ENCODE measurements at regions not wholly inside any gene's neighbourhood (a gene's known extent, or its start where the extent isn't known, plus 50 kb on each side); places are given as distances from the start of the nearest gene placed in this dataset.

- no peak for ATAC-seq
- TF ChIP-seq, protein P1, sequence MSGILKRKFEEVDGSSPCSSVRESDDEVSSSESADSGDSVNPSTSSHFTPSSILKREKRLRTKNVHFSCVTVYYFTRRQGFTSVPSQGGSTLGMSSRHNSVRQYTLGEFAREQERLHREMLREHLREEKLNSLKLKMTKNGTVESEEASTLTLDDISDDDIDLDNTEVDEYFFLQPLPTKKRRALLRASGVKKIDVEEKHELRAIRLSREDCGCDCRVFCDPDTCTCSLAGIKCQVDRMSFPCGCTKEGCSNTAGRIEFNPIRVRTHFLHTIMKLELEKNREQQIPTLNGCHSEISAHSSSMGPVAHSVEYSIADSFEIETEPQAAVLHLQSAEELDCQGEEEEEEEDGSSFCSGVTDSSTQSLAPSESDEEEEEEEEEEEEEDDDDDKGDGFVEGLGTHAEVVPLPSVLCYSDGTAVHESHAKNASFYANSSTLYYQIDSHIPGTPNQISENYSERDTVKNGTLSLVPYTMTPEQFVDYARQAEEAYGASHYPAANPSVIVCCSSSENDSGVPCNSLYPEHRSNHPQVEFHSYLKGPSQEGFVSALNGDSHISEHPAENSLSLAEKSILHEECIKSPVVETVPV (CRISPR knock-in tag; IDR thresholded peaks at IDR 0.05), result no peak
- TF ChIP-seq ESRRG (CRISPR knock-in tag; IDR thresholded peaks at IDR 0.05), result no peak
- TF ChIP-seq SNAI2 (CRISPR knock-in tag; IDR thresholded peaks at IDR 0.05), result no peak
- no peak for TF ChIP-seq ZFP3 (CRISPR knock-in tag; IDR thresholded peaks at IDR 0.05)
- no peak for TF ChIP-seq CREB5 (CRISPR knock-in tag; IDR thresholded peaks at IDR 0.05; ENCODE audit: low read depth)
- no peak for TF ChIP-seq GLIS3 (CRISPR knock-in tag; IDR thresholded peaks at IDR 0.05)
- TF ChIP-seq ZFP30 (CRISPR knock-in tag; IDR thresholded peaks at IDR 0.05), result no peak
- no peak for TF ChIP-seq ZNF70 (CRISPR knock-in tag; IDR thresholded peaks at IDR 0.05)
- no peak for TF ChIP-seq OSR1 (CRISPR knock-in tag; IDR thresholded peaks at IDR 0.05)
- TF ChIP-seq POU6F1 (CRISPR knock-in tag; IDR thresholded peaks at IDR 0.05; ENCODE audit: borderline replicate concordance, low read depth), result no peak
- TF ChIP-seq TCF4 (CRISPR knock-in tag; IDR thresholded peaks at IDR 0.05; ENCODE audit: borderline replicate concordance), result no peak
- TF ChIP-seq RARB (CRISPR knock-in tag; IDR thresholded peaks at IDR 0.05), result no peak
- TF ChIP-seq ARNTL (CRISPR knock-in tag; IDR thresholded peaks at IDR 0.05; ENCODE audit: borderline replicate concordance, low read depth), result no peak
- TF ChIP-seq TOX (CRISPR knock-in tag; IDR thresholded peaks at IDR 0.05; ENCODE audit: borderline replicate concordance), result no peak
- TF ChIP-seq ISL1 (CRISPR knock-in tag; IDR thresholded peaks at IDR 0.05), result no peak
- TF ChIP-seq ZC3H10 (CRISPR knock-in tag; IDR thresholded peaks at IDR 0.05), result no peak
- TF ChIP-seq CSDC2 (CRISPR knock-in tag; IDR thresholded peaks at IDR 0.05), result no peak
- TF ChIP-seq PPARA (CRISPR knock-in tag; IDR thresholded peaks at IDR 0.05; ENCODE audit: borderline replicate concordance), result no peak
Measured at GRCh38 chr3:26171006-26171405, 381.1 kb downstream of the OXSM start.

GRCh38 chr3:26191556-26191955, 401.7 kb downstream of the OXSM start:
- no peak for TF ChIP-seq PPARA (CRISPR knock-in tag; IDR thresholded peaks at IDR 0.05; ENCODE audit: borderline replicate concordance)
- TF ChIP-seq ZNF70 (CRISPR knock-in tag; IDR thresholded peaks at IDR 0.05), result no peak
- TF ChIP-seq ZC3H10 (CRISPR knock-in tag; IDR thresholded peaks at IDR 0.05), result no peak
- TF ChIP-seq ARNTL (CRISPR knock-in tag; IDR thresholded peaks at IDR 0.05; ENCODE audit: borderline replicate concordance, low read depth), result no peak
- TF ChIP-seq GLIS3 (CRISPR knock-in tag; IDR thresholded peaks at IDR 0.05), result no peak
- no peak for ATAC-seq

GRCh38 chr3:26193558-26193957, 403.7 kb downstream of the OXSM start:
- TF ChIP-seq ISL1 (CRISPR knock-in tag; IDR thresholded peaks at IDR 0.05), result peak; percentile 79
- TF ChIP-seq ZNF565 (CRISPR knock-in tag; conservative IDR thresholded peaks at IDR 0.05; ENCODE audit: low read depth), result no peak
- no peak for TF ChIP-seq PATZ1 (CRISPR knock-in tag; IDR thresholded peaks at IDR 0.05; ENCODE audit: borderline replicate concordance)
- no peak for TF ChIP-seq ZFP30 (CRISPR knock-in tag; IDR thresholded peaks at IDR 0.05)
- TF ChIP-seq ZNF8 (CRISPR knock-in tag; IDR thresholded peaks at IDR 0.05), result no peak
- no peak for ATAC-seq

DNA sequence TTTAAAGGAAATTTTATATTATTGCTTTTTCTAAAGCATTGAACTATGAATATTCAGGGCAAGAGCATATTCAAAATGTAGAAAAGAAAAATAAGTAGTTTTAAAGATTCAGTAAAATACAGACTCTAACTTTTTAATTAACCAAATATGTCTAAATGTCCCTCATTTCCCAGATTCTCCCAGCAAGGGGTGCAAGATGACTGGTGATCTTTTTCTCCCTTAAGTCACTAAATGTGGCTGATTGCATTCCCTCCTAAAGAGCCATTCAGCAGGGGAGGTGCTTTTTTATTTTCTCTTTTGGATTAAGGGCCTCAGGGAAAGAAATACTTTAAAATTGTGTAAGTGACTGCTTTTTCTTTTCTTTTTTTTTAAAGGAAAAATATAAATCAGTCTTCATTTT, 406.9 kb downstream of the OXSM start:
- no peak for TF ChIP-seq TOX (CRISPR knock-in tag; IDR thresholded peaks at IDR 0.05; ENCODE audit: borderline replicate concordance)
- TF ChIP-seq CSDC2 (CRISPR knock-in tag; IDR thresholded peaks at IDR 0.05), result no peak
- TF ChIP-seq PPARA (CRISPR knock-in tag; IDR thresholded peaks at IDR 0.05; ENCODE audit: borderline replicate concordance), result no peak
- TF ChIP-seq, protein P1 (CRISPR knock-in tag; IDR thresholded peaks at IDR 0.05), result no peak
- TF ChIP-seq BACH2 (CRISPR knock-in tag; IDR thresholded peaks at IDR 0.05; ENCODE audit: borderline replicate concordance), result no peak
- no peak for TF ChIP-seq ISL1 (CRISPR knock-in tag; IDR thresholded peaks at IDR 0.05)
- TF ChIP-seq POU6F1 (CRISPR knock-in tag; IDR thresholded peaks at IDR 0.05; ENCODE audit: borderline replicate concordance, low read depth), result no peak
- no peak for TF ChIP-seq SNAI2 (CRISPR knock-in tag; IDR thresholded peaks at IDR 0.05)
- TF ChIP-seq ZFP30 (CRISPR knock-in tag; IDR thresholded peaks at IDR 0.05), result no peak
- TF ChIP-seq CREB5 (CRISPR knock-in tag; IDR thresholded peaks at IDR 0.05; ENCODE audit: low read depth), result no peak
- TF ChIP-seq GLIS3 (CRISPR knock-in tag; IDR thresholded peaks at IDR 0.05), result no peak
- TF ChIP-seq ZNF8 (CRISPR knock-in tag; IDR thresholded peaks at IDR 0.05), result no peak
- ATAC-seq, result no peak

Data from SK-N-SH treated with all-trans-retinoic acid at 6 μM for 48 hours (cell line).